H1 (cell line): ENCODE measurements at regions not wholly inside any gene's neighbourhood (a gene's known extent, or its start where the extent isn't known, plus 50 kb on each side); places are given as distances from the start of the nearest gene placed in this dataset.

ENCODE experiments used
- CTCF ChIA-PET: fragments of 300-600 bp; sonication (Branson Sonifier 250); formaldehyde crosslinking; loops from one replicate; lab custom pipeline; 2021; ENCODE audit not compliant: partially characterized antibody; lab: Charles Lee
- POLR2A ChIA-PET: fragments of 300-600 bp; sonication (Branson Sonifier 250); formaldehyde crosslinking; loops from one replicate; lab custom pipeline; 2021; ENCODE audit warnings: inconsistent platforms; ENCODE audit not compliant: partially characterized antibody; lab: Charles Lee
- DNase-seq, 2 experiments: peaks; one replicate each; pipeline versions ENCODE4 v3.0.0 to v3.0.0-alpha.2; 2010 to 2022; ENCODE audit warnings: low spot score in 2 of 2, low read depth in 1 of 2, mixed read lengths in 1 of 2
- FAIRE-seq: peaks from 2 replicates; lab custom pipeline; 2011; peaks lifted over from hg19 to GRCh38; lab: Jason Lieb, UNC
- H2AFZ ChIP-seq: 2 replicates; pipeline ENCODE4 v1.8.1; 2012; ENCODE audit warnings: low read length, inconsistent platforms
- H2AK5ac ChIP-seq: 2 replicates; pipeline ENCODE4 v1.6.1; 2013; ENCODE audit warnings: low read depth, low read length
- H2BK120ac ChIP-seq: replicated peaks from 2 replicates; pipeline ENCODE3; 2013; ENCODE audit warnings: low read depth, low read length, inconsistent platforms
- H2BK12ac ChIP-seq: 2 replicates; pipeline ENCODE4 v1.6.1; 2013; ENCODE audit warnings: low read depth, low read length
- H2BK15ac ChIP-seq: 2 replicates; pipeline ENCODE4 v1.6.1; 2013; ENCODE audit warnings: low read length
- H2BK20ac ChIP-seq: 2 replicates; pipeline ENCODE4 v1.6.1; 2013; ENCODE audit warnings: low read length
- H2BK5ac ChIP-seq: 2 replicates; pipeline ENCODE4 v1.6.1; 2013; ENCODE audit warnings: low read depth, low read length
- H3K14ac ChIP-seq: 2 replicates; pipeline ENCODE4 v1.6.1; 2013; ENCODE audit warnings: inconsistent platforms; ENCODE audit not compliant: insufficient read length
- H3K18ac ChIP-seq: 2 replicates; pipeline ENCODE4 v1.6.1; 2013; ENCODE audit warnings: low read length; ENCODE audit errors: extremely low read depth
- H3K23ac ChIP-seq: 2 replicates; pipeline ENCODE4 v1.6.1; 2013; ENCODE audit warnings: inconsistent platforms; ENCODE audit not compliant: insufficient read length
- H3K23me2 ChIP-seq: 2 replicates; pipeline ENCODE4 v1.6.1; 2013; ENCODE audit warnings: low read depth, low read length
- H3K27ac ChIP-seq: 2 replicates; pipeline ENCODE4 v1.6.1; 2011; ENCODE audit warnings: low read depth, low read length, inconsistent platforms
- H3K27me3 ChIP-seq, 4 experiments: replicated peaks in 1 of 4; 1 replicate in 1 of 4; 2 replicates in 3 of 4; pipeline versions ENCODE4 v1.6.1 to v1.8.1; 2011 to 2013; ENCODE audit warnings: low read length in 3 of 4, mild to moderate bottlenecking in 3 of 4, inconsistent platforms in 2 of 4, mixed read lengths in 2 of 4, moderate library complexity in 1 of 4; ENCODE audit not compliant: control insufficient read depth in 3 of 4, insufficient read depth in 3 of 4; ENCODE audit errors: extremely low read depth in 1 of 4
- H3K36me3 ChIP-seq, 4 experiments: 2 replicates each; pipeline versions ENCODE4 v1.6.1 to v1.8.1; 2011 to 2013; ENCODE audit warnings: mild to moderate bottlenecking in 4 of 4, low read length in 3 of 4, moderate library complexity in 2 of 4, control low read depth in 1 of 4, inconsistent platforms in 1 of 4; ENCODE audit not compliant: insufficient read depth in 4 of 4, control insufficient read depth in 2 of 4
- H3K4ac ChIP-seq: replicated peaks from 2 replicates; pipeline ENCODE3; 2013; ENCODE audit warnings: low read length, low read depth, mixed read lengths, inconsistent platforms; ENCODE audit not compliant: insufficient read length
- H3K4me1 ChIP-seq, 4 experiments: replicated peaks in 1 of 4; 1 replicate in 1 of 4; 2 replicates in 3 of 4; pipeline versions ENCODE4 v1.6.1 to v1.8.1; 2011 to 2013; ENCODE audit warnings: low read length in 3 of 4, inconsistent platforms in 2 of 4, mixed read lengths in 1 of 4; ENCODE audit not compliant: insufficient read depth in 4 of 4, control insufficient read depth in 3 of 4
- H3K4me2 ChIP-seq, 2 experiments: 2 replicates each; pipeline versions ENCODE4 v1.6.1 to v1.8.1; 2011 to 2013; ENCODE audit warnings: low read depth in 2 of 2, low read length in 2 of 2, control low read depth in 1 of 2, inconsistent platforms in 1 of 2, mild to moderate bottlenecking in 1 of 2; ENCODE audit not compliant: insufficient read depth in 1 of 2
- H3K4me3 ChIP-seq, 4 experiments: fragments of 200-600, 300-600 bp in 1 of 4; sonication (generic), shearing (Covaris generic), sonication (Bioruptor Twin) in 1 of 4; 2 replicates each; pipeline versions ENCODE4 v1.5.1 to v1.8.1; 2011 to 2016; ENCODE audit warnings: low read length in 4 of 4, low read depth in 3 of 4, control low read depth in 2 of 4, inconsistent platforms in 2 of 4, mild to moderate bottlenecking in 2 of 4, mixed read lengths in 1 of 4, moderate library complexity in 1 of 4; ENCODE audit not compliant: insufficient read depth in 2 of 4; ENCODE audit errors: extremely low read depth in 1 of 4
- H3K56ac ChIP-seq: replicated peaks from 2 replicates; pipeline ENCODE3; 2013; ENCODE audit warnings: low read depth, mild to moderate bottlenecking, mixed read lengths, low read length, inconsistent platforms; ENCODE audit not compliant: insufficient read length
- H3K79me1 ChIP-seq: 2 replicates; pipeline ENCODE4 v1.6.1; 2013; ENCODE audit warnings: low read depth, low read length, control low read depth
- H3K79me2 ChIP-seq, 2 experiments: 2 replicates each; pipeline versions ENCODE4 v1.6.1 to v1.8.1; 2012 to 2013; ENCODE audit warnings: low read length in 2 of 2, mild to moderate bottlenecking in 2 of 2, inconsistent platforms in 1 of 2; ENCODE audit not compliant: insufficient read depth in 2 of 2, control insufficient read depth in 1 of 2
- H3K9ac ChIP-seq, 4 experiments: replicated peaks in 1 of 4; 1 replicate in 1 of 4; 2 replicates in 3 of 4; pipeline versions ENCODE4 v1.6.1 to v1.8.1; 2011 to 2013; ENCODE audit warnings: low read depth in 3 of 4, low read length in 3 of 4, control low read depth in 2 of 4, mild to moderate bottlenecking in 2 of 4, moderate library complexity in 2 of 4, inconsistent platforms in 1 of 4; ENCODE audit errors: extremely low read depth in 1 of 4
- H3K9me3 ChIP-seq, 2 experiments: 2 replicates each; pipeline versions ENCODE4 v1.6.1 to v1.8.1; 2012 to 2013; ENCODE audit warnings: mild to moderate bottlenecking in 2 of 2, moderate library complexity in 2 of 2, control low read depth in 1 of 2, inconsistent platforms in 1 of 2, low read depth in 1 of 2, low read length in 1 of 2, mixed read lengths in 1 of 2; ENCODE audit not compliant: insufficient read depth in 2 of 2
- H4K20me1 ChIP-seq, 2 experiments: replicated peaks in 1 of 2; 2 replicates each; pipeline versions ENCODE3 to v1.8.1; 2011 to 2013; ENCODE audit warnings: inconsistent platforms in 2 of 2, low read length in 2 of 2, mild to moderate bottlenecking in 1 of 2; ENCODE audit not compliant: insufficient read depth in 2 of 2, control insufficient read depth in 1 of 2
- H4K5ac ChIP-seq: 2 replicates; pipeline ENCODE4 v1.6.1; 2013; ENCODE audit warnings: low read length, low read depth, mixed read lengths, inconsistent platforms; ENCODE audit not compliant: insufficient read length
- H4K8ac ChIP-seq: 2 replicates; pipeline ENCODE4 v1.8.0; 2013; ENCODE audit warnings: mild to moderate bottlenecking, moderate library complexity, low read length, inconsistent platforms; ENCODE audit not compliant: insufficient read depth; ENCODE audit errors: extremely low read depth
- H4K91ac ChIP-seq: replicated peaks from 2 replicates; pipeline ENCODE3; 2013; ENCODE audit warnings: low read length, mixed read lengths, inconsistent platforms; ENCODE audit not compliant: insufficient read length
- BRCA1 ChIP-seq: IDR thresholded peaks from 2 replicates; pipeline ENCODE4 v1.6.1; 2012; ENCODE audit warnings: low read depth, low read length, improper control_type of control experiment
- SIN3A ChIP-seq, 2 experiments: IDR thresholded peaks in 1 of 2; conservative IDR thresholded peaks in 1 of 2; 2 replicates each; pipeline ENCODE4 v1.6.1; 2011 to 2012; ENCODE audit warnings: low read length in 2 of 2, improper control_type of control experiment in 1 of 2, low read depth in 1 of 2, mild to moderate bottlenecking in 1 of 2
- WGBS, 2 experiments: shearing (Covaris generic) in 1 of 2; methylation state at CpG; one replicate each; pipeline versions ENCODE4 v1.1.6 to v1.1.7; 2013 to 2015; ENCODE audit warnings: low lambda C conversion rate in 2 of 2, mixed read lengths in 2 of 2, inconsistent platforms in 1 of 2, low coverage in 1 of 2, missing lambda C conversion rate in 1 of 2; ENCODE audit not compliant: insufficient replicate concordance in 2 of 2, insufficient coverage in 1 of 2, insufficient read length in 1 of 2; ENCODE audit errors: extremely low coverage in 1 of 2, missing lambda C conversion rate in 1 of 2; 5-methylcytosine and 5-hydroxymethylcytosine counted together
- TF ChIP-seq, protein P1 (sequence below): IDR thresholded peaks from 2 replicates; pipeline ENCODE4 v1.6.1; 2012; ENCODE audit warnings: inconsistent platforms

DNA sequence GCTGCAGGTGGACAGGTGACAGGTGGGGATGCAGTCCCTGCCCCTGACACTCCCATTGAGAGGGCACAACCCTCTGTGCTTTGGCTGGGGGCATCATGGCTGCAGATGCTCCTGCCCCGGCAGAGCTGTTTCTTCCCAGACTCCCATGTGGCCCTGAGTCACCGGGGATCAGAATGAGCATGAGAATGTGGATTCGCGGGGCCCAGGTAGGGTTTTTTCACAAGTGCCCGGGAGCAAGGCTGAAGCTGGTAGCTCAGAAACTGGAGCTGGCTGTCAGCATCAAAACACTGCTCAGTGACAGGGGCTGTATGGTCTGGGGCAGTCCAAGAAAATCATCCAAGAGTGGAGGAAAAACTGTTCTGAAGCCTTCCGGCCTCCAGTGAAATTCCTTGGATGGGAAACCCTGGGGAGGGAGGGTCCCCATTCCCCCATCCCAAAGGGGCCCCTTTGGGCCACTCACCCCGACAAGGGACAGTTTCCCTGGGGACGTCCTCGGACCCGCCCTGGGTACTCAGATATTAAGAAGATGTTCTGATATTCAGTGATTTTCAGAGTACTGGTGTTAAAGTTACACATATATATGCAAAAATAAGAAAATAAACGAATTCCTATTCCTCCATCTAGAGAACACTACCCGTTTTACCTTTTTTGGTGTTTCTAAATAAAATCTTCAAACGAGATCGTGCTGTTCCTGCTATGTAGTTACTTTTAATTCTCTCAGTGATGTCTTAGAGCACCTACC is 120.1 kb upstream of the LPCAT1 start:
- Histone ChIP-seq H3K23me2 (no peaks in the 10 kb centered on the region), H2AK5ac (no peak overlapping the region), H3K14ac (no peak overlapping the region), H3K9me3 (no peaks in the 10 kb centered on the region), H3K4me3 (peak overlapping the region in 1 of 4 experiments; percentile 45; a peak in 2 of 8 replicates), H3K23ac (no peak overlapping the region), H3K4me2 (peak overlapping the region; percentile 33 to 62; a peak in 3 of 4 replicates), H3K27me3 (peaks cover 0 to 17% (median 11%) of the 10 kb centered on the region in 4 experiments; a peak in 6 of 7 replicates), H3K79me1 (no peaks in the 10 kb centered on the region), H3K27ac (no peak overlapping the region; the same call in 1 of the 2 replicates), H3K36me3 (no peaks in the 10 kb centered on the region), H2BK120ac (no peak overlapping the region), H4K5ac (no peak overlapping the region), H3K4ac (no peak overlapping the region), H2BK15ac (no peak overlapping the region), H3K79me2 (no peaks in the 10 kb centered on the region), H4K20me1 (no peaks in the 10 kb centered on the region), H3K9ac (no peak overlapping the region), H2BK12ac (no peak overlapping the region), H2AFZ (no peak overlapping the region), H3K4me1 (peaks cover 2 to 28% (median 8%) of the 10 kb centered on the region in 4 experiments), H3K18ac (no peak overlapping the region), H3K56ac (no peak overlapping the region), H2BK5ac (no peak overlapping the region), H4K8ac (no peak overlapping the region), H2BK20ac (no peak overlapping the region), H4K91ac (no peak overlapping the region)
- DNase-seq (no peak), FAIRE-seq (no peak)
- WGBS, 2 experiments, result 41% methylated on average over 14 of the region's 14 CpGs; no CpG with 5 or more reads in 1 of the 2 experiments
- TF ChIP-seq SIN3A (conservative IDR thresholded peaks at IDR 0.05 in 1 of 2, IDR thresholded peaks at IDR 0.05 in 1 of 2; ENCODE audit: low read depth in 1 of 2, low read length in 2 of 2) (no peak), BRCA1 (no peak)
- TF ChIP-seq, protein P1, sequence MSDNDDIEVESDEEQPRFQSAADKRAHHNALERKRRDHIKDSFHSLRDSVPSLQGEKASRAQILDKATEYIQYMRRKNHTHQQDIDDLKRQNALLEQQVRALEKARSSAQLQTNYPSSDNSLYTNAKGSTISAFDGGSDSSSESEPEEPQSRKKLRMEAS, result peak; percentile 29; the same call in 1 of the 2 replicates
- ChIA-PET POLR2A (interaction anchor here (0.6 to 1.3 kb wide), 5 partner anchors 9 to 164 kb away, joined by 3 to 4 read pairs (median 3); no protein-coding TSS in a partner anchor), CTCF (interaction anchor here (0.6 to 4.0 kb wide), 19 partner anchors 9 to 700 kb away, joined by 3 to 41 read pairs (median 5); no protein-coding TSS in a partner anchor)
